ENCODE measurements at regions not wholly inside any gene's neighbourhood (a gene's known extent, or its start where the extent isn't known, plus 50 kb on each side); places are given as distances from the start of the nearest gene placed in this dataset.

- no peak for DNase-seq
Observed at GRCh38 chr20:48164566-48165400, 379.5 kb upstream of the SULF2 start.

GRCh38 chr20:48164034-48164433 lies 378.8 kb upstream of the SULF2 start:
- DNase-seq: no peak

GRCh38 chr20:48163505-48163904 lies 378.2 kb upstream of the SULF2 start:
- DNase-seq: no peak

- DNase-seq: no peak
Observed at GRCh38 chr20:48162621-48163020, 377.3 kb upstream of the SULF2 start.

GRCh38 chr20:48159145-48160008 lies 374.1 kb upstream of the SULF2 start:
- no peak for DNase-seq

- DNase-seq: no peak
Observed at GRCh38 chr20:48158014-48158413, 372.7 kb upstream of the SULF2 start.

- no peak for DNase-seq
Observed at GRCh38 chr20:48156951-48157700, 371.8 kb upstream of the SULF2 start.

- no peak for DNase-seq
Observed at GRCh38 chr20:48156521-48156920, 371.2 kb upstream of the SULF2 start.

GRCh38 chr20:48155268-48155667 lies 370.0 kb upstream of the SULF2 start:
- no peak for DNase-seq

- DNase-seq: no peak
Observed at GRCh38 chr20:48154040-48154765, 368.9 kb upstream of the SULF2 start.

- DNase-seq: no peak
Observed at GRCh38 chr20:48153523-48153922, 368.2 kb upstream of the SULF2 start.

- no peak for DNase-seq
Observed at GRCh38 chr20:48153103-48153502, 367.8 kb upstream of the SULF2 start.

GRCh38 chr20:48150568-48150967 lies 365.3 kb upstream of the SULF2 start:
- no peak for DNase-seq

GRCh38 chr20:48149902-48150301 lies 364.6 kb upstream of the SULF2 start:
- no peak for DNase-seq

GRCh38 chr20:48148916-48149672 lies 363.8 kb upstream of the SULF2 start:
- DNase-seq: no peak

- DNase-seq: no peak
Observed at GRCh38 chr20:48148020-48148419, 362.7 kb upstream of the SULF2 start.

GRCh38 chr20:48147311-48147710 lies 362.0 kb upstream of the SULF2 start:
- DNase-seq: no peak

GRCh38 chr20:48146877-48147276 lies 361.6 kb upstream of the SULF2 start:
- DNase-seq: no peak

GRCh38 chr20:48146308-48146707 lies 361.0 kb upstream of the SULF2 start:
- DNase-seq: no peak

- DNase-seq: no peak
Observed at GRCh38 chr20:48143435-48144081, 358.3 kb upstream of the SULF2 start.

- DNase-seq: no peak
Observed at GRCh38 chr20:48142516-48142773, 357.2 kb upstream of the SULF2 start.
